ENCODE measurements at regions not wholly inside any gene's neighbourhood (a gene's known extent, or its start where the extent isn't known, plus 50 kb on each side); places are given as distances from the start of the nearest gene placed in this dataset.
A peak's percentile ranks its signal among the peaks of the same experiment; 100 is the strongest.

DNA sequence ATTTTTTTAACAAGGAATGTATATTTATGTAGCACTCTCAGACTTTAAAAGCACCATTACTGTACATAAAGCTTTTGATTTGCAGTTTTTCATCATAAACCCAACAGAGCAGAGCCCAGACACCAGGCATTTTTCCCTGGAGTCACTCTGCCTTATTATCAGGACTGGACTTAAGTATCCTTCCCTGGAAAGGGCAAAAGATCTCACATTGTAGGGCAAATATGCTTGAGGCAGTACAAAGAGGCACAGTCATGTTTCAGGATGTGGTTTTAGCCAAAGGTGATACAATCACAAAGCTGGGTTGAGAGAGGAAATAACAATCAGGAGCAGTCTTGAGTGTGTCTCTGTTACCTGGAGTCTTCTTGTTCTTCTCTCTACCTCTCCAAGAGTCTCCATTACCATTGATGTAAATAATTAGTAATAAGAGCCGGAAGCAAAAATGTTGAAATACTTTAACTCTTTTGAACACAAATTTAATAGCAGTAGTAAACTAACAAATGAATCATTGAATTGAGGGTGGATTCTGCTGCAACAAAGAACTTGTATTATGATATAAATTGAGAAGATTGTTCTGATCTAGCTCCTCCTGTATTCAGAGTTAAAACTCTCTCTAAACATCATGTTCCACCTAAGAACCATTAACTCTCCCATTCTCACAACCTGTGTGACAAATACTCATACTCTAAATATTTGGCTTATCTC is 160.5 kb downstream of the LTN1 start:
- WGBS, 2 donors (ENCODE audit: low coverage in 1 of 2), result 59 to 75% methylated on average over 1 of the region's 1 CpG
- DNase-seq, result no peak
- in situ Hi-C loops (cut with MboI; ENCODE audit: low pct_ligation_motif_present in 1 of 4, low pct_unique_long_range_greater_than_20kb in 1 of 4, low sequenced_read_pairs in 3 of 4), result no loop called here
- no peaks in the 10 kb centered on the region for H3K36me3 ChIP-seq
- TF ChIP-seq, protein P1, sequence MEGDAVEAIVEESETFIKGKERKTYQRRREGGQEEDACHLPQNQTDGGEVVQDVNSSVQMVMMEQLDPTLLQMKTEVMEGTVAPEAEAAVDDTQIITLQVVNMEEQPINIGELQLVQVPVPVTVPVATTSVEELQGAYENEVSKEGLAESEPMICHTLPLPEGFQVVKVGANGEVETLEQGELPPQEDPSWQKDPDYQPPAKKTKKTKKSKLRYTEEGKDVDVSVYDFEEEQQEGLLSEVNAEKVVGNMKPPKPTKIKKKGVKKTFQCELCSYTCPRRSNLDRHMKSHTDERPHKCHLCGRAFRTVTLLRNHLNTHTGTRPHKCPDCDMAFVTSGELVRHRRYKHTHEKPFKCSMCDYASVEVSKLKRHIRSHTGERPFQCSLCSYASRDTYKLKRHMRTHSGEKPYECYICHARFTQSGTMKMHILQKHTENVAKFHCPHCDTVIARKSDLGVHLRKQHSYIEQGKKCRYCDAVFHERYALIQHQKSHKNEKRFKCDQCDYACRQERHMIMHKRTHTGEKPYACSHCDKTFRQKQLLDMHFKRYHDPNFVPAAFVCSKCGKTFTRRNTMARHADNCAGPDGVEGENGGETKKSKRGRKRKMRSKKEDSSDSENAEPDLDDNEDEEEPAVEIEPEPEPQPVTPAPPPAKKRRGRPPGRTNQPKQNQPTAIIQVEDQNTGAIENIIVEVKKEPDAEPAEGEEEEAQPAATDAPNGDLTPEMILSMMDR (IDR thresholded peaks at IDR 0.05), result no peak
- no peak for TF ChIP-seq EP300 (IDR thresholded peaks at IDR 0.05; ENCODE audit: low read depth)
- no peak overlapping the region for H3K4me3 ChIP-seq
- no peaks in the 10 kb centered on the region for H3K27me3 ChIP-seq
- peaks cover 0 to 11% (median 0%) of the 10 kb centered on the region in 4 donors for H3K4me1 ChIP-seq
- H3K9me3 ChIP-seq, result no peaks in the 10 kb centered on the region
- H3K27ac ChIP-seq, result peak overlapping the region in 1 of 4 donors; percentile 24
- intact Hi-C loops (cut with DNase I; ENCODE audit: low total_unique reads), result no loop called here

DNA sequence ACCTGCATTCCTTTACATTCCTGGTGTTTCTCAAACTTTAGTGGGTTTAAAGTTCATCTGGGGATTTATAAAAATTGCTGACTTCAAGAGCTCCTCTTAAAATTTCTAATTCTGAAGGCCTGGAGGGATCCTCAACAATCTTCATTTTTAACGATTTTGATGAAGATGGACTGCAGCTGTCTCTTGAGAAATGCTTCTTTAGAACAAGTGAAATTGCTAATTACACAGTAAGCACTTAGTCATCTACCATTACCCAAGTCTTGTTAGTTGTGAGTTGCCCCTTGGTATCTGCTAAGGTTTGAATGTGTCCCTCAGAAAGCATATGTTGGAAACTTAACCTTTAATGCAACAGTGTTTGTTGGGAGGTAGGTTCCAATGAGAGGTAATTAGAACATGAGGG is 163.7 kb downstream of the LTN1 start:
- intact Hi-C loops (cut with DNase I; ENCODE audit: low total_unique reads) (no loop called here), in situ Hi-C loops (cut with MboI; ENCODE audit: low pct_ligation_motif_present in 1 of 4, low pct_unique_long_range_greater_than_20kb in 1 of 4, low sequenced_read_pairs in 3 of 4) (no loop called here)
- H3K4me1 ChIP-seq, result peaks cover 0 to 2% (median under 1%) of the 10 kb centered on the region in 4 donors
- WGBS, 2 donors (ENCODE audit: low coverage in 1 of 2), result 73 to 88% methylated on average over 1 of the region's 1 CpG
- H3K36me3 ChIP-seq, result no peaks in the 10 kb centered on the region
- TF ChIP-seq POLR2A (IDR thresholded peaks at IDR 0.05), result no peak
- no peak for TF ChIP-seq POLR2AphosphoS5 (IDR thresholded peaks at IDR 0.05)
- no peak for TF ChIP-seq EP300 (IDR thresholded peaks at IDR 0.05; ENCODE audit: low read depth)
- TF ChIP-seq, protein P1 (IDR thresholded peaks at IDR 0.05), result no peak
- no peaks in the 10 kb centered on the region for H3K27me3 ChIP-seq
- no peak for DNase-seq
- H3K4me3 ChIP-seq, result no peak overlapping the region
- no peak overlapping the region for H3K27ac ChIP-seq
- no peaks in the 10 kb centered on the region for H3K9me3 ChIP-seq

DNA sequence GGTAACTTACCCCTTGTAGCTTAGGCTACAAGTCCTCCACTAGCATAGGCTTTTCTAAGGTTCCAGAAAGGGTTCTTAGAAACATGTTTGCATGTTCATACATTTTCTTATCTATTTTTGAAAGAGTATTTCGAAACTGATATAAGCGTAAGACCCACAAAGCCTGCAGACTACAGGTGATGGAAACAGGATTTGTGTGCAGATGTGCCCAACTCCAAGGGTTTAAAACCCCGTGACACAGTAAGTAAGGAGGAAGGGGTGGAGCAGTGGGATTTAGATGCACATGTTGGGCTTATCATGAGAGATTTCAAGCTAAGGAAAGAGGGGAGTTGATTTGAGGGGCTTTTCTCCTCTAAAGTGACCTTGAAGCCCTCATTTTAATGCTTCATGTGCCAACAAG is 164.7 kb downstream of the LTN1 start:
- Histone ChIP-seq H3K36me3 (no peaks in the 10 kb centered on the region), H3K9me3 (no peaks in the 10 kb centered on the region), H3K27ac (no peak overlapping the region), H3K4me1 (peaks cover under 1 to 12% (median 9%) of the 10 kb centered on the region in 4 donors), H3K27me3 (no peaks in the 10 kb centered on the region), H3K4me3 (no peak overlapping the region)
- in situ Hi-C loops (cut with MboI; ENCODE audit: low pct_ligation_motif_present in 1 of 4, low pct_unique_long_range_greater_than_20kb in 1 of 4, low sequenced_read_pairs in 3 of 4) (no loop called here), intact Hi-C loops (cut with DNase I; ENCODE audit: low total_unique reads) (no loop called here)
- no peak for DNase-seq
- whole genome bisulfite sequencing, 2 donors (ENCODE audit: low coverage in 1 of 2), result 78 to 94% methylated on average over 3 of the region's 3 CpGs
- TF ChIP-seq, protein P1 (IDR thresholded peaks at IDR 0.05), result no peak
- no peak for TF ChIP-seq POLR2A (IDR thresholded peaks at IDR 0.05)
- no peak for TF ChIP-seq EP300 (IDR thresholded peaks at IDR 0.05; ENCODE audit: low read depth)
- TF ChIP-seq POLR2AphosphoS5 (IDR thresholded peaks at IDR 0.05), result no peak

DNA sequence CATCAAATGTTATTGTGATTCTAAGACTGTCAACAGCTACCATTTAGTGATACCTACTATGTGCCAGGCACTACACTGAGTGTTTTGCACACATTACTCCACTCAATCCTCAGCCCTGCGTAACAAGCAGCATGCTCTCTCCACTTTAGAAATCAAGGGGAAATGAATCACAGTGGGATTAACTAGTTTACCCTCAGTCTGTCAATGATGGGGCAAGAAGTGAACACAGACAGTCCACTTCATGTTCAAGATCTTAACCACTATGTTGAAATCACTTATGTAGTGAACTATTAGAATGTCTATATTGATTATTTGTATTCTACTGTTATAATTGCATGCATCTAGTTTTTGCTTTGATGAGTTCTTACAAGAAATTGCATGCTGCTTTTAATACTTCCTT is 165.3 kb downstream of the LTN1 start:
- H3K27ac ChIP-seq, result peak overlapping the region in 2 of 4 donors; percentile 9 to 24
- H3K9me3 ChIP-seq, result no peaks in the 10 kb centered on the region
- H3K4me3 ChIP-seq, result no peak overlapping the region
- no peak for TF ChIP-seq EP300 (IDR thresholded peaks at IDR 0.05; ENCODE audit: low read depth)
- TF ChIP-seq POLR2AphosphoS5 (IDR thresholded peaks at IDR 0.05), result peak in 1 of 3 donors; percentile 42
- WGBS, 2 donors (ENCODE audit: low coverage in 1 of 2), result 47% methylated on average over 1 of the region's 1 CpG; no CpG with 5 or more reads in 1 of the 2 donors
- DNase-seq, result no peak
- no peaks in the 10 kb centered on the region for H3K36me3 ChIP-seq
- no peaks in the 10 kb centered on the region for H3K27me3 ChIP-seq
- H3K4me1 ChIP-seq, result peaks cover 6 to 18% (median 12%) of the 10 kb centered on the region in 4 donors
- intact Hi-C loops (cut with DNase I; ENCODE audit: low total_unique reads) (no loop called here), in situ Hi-C loops (cut with MboI; ENCODE audit: low pct_ligation_motif_present in 1 of 4, low pct_unique_long_range_greater_than_20kb in 1 of 4, low sequenced_read_pairs in 3 of 4) (no loop called here)

All from transverse colon (tissue), 4 donors.